Bronchial epithelial cell (primary cell): ENCODE measurements at regions not wholly inside any gene's neighbourhood (a gene's known extent, or its start where the extent isn't known, plus 50 kb on each side); places are given as distances from the start of the nearest gene placed in this dataset.

Experiments used
- DNase-seq: peaks from one replicate; pipeline ENCODE4 v3.0.0-alpha.2; 2010; ENCODE audit warnings: low read depth
- FAIRE-seq: peaks from 2 replicates; lab custom pipeline; 2011; peaks lifted over from hg19 to GRCh38; lab: Jason Lieb, UNC
- H3K27me3 ChIP-seq: 2 replicates; pipeline ENCODE4 v1.5.1; 2011; ENCODE audit warnings: low read length; ENCODE audit not compliant: control insufficient read depth, insufficient read depth
- H3K36me3 ChIP-seq: 2 replicates; pipeline ENCODE4 v1.5.1; 2011; ENCODE audit warnings: low read length; ENCODE audit not compliant: control insufficient read depth, insufficient read depth
- H3K4me3 ChIP-seq: 2 replicates; pipeline ENCODE4 v1.5.1; 2011; ENCODE audit warnings: mild to moderate bottlenecking, low read depth, low read length, control low read depth
- TF ChIP-seq, protein P1 (sequence below): IDR thresholded peaks from 2 replicates; pipeline ENCODE4 v1.5.1; 2011; ENCODE audit warnings: mild to moderate bottlenecking, moderate library complexity, low read length, control low read depth, inconsistent platforms; ENCODE audit not compliant: insufficient read depth, severe bottlenecking

DNA sequence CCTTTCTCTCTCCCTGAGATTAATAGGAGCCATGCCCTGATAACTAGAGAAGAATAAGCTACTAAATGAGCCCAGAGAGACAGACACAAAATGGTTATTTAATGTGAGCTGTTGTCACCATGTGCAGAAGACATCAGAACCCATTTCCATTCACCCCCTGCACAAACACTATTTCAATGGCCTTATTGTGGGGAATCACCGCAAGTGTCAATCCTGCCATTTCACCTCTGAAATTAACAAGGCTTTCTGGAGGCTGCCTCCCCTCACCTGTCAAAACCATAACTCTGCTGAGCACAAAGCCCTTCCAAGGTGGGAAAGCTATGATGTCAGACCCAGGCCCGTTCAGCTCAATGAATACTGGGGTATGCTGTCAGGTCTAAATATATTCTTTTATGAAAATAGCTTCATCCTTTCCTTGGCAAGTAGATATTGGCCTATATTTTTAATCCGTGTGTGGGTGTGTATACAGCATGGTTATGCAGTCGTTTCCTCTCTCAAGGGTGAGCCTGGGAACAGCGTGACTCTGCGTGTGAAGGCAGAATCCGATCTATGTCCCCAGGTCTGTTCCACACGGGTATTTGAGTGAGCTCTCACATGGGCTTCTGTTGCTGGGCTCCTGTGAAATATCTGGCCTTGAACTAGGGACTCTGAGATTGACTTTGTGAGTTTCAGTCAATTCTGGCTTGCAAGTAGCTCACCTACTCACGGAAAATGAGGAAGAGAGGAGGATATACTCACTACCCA is 266.3 kb downstream of the FBXW7 start:
- Histone ChIP-seq H3K27me3 (no peaks in the 10 kb centered on the region), H3K4me3 (no peak overlapping the region), H3K36me3 (no peaks in the 10 kb centered on the region)
- FAIRE-seq (no peak), DNase-seq (no peak)
- TF ChIP-seq, protein P1, sequence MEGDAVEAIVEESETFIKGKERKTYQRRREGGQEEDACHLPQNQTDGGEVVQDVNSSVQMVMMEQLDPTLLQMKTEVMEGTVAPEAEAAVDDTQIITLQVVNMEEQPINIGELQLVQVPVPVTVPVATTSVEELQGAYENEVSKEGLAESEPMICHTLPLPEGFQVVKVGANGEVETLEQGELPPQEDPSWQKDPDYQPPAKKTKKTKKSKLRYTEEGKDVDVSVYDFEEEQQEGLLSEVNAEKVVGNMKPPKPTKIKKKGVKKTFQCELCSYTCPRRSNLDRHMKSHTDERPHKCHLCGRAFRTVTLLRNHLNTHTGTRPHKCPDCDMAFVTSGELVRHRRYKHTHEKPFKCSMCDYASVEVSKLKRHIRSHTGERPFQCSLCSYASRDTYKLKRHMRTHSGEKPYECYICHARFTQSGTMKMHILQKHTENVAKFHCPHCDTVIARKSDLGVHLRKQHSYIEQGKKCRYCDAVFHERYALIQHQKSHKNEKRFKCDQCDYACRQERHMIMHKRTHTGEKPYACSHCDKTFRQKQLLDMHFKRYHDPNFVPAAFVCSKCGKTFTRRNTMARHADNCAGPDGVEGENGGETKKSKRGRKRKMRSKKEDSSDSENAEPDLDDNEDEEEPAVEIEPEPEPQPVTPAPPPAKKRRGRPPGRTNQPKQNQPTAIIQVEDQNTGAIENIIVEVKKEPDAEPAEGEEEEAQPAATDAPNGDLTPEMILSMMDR, result no peak

DNA sequence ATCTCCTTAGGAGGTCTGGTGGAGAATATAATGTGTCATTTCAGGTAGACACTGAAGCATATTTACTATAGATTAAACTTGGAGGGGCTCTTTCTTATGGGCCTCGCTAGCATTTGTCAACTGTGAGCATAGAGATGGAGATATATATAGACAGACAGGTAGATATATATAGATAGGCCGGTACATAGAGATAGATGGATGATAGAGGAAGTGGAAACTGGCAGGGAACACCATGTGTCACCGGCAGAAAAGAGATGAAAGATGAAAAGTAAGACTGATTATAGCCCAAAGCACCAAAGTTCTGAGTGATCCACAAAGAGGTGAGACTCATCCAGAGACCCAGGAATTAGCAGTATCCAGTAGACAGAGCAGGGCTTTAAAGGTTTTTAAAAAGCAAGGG is 268.1 kb downstream of the FBXW7 start:
- TF ChIP-seq, protein P1, result no peak
- DNase-seq, result no peak
- H3K4me3 ChIP-seq, result no peak overlapping the region
- no peak for FAIRE-seq
- H3K27me3 ChIP-seq, result no peaks in the 10 kb centered on the region
- no peaks in the 10 kb centered on the region for H3K36me3 ChIP-seq

DNA sequence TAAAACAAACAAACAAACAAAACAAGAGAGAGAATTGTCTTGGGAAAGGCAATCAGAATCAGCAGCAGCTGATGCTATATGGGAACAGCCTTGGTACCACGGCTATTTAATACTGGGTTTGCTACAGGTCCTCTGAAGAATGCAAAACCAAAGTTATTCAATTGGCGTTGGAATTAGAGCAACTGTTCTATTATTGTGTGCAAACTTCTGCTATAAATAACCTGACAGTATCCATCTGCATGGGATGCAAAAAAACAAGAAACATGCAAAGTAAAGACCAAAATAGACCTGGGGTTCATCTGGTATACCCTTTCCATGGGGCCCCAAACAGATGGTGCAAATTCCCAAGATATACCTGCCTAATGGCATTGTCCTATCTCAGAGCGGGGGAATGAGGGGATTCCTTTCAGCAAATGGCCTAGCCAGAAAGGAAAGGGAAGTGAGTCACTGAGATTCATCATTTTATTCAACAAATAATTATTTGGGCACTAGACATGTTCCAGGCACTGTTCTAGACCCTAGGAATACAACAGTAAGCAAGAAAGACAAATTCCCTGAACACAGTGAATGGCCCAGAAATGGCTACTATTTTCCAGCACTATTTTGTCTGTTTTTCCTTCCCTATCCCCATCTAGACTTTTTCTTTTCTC is 268.9 kb downstream of the FBXW7 start:
- FAIRE-seq (no peak), DNase-seq (peak; percentile 38)
- Histone ChIP-seq H3K27me3 (no peaks in the 10 kb centered on the region), H3K4me3 (no peak overlapping the region), H3K36me3 (no peaks in the 10 kb centered on the region)
- TF ChIP-seq, protein P1, result no peak

DNA sequence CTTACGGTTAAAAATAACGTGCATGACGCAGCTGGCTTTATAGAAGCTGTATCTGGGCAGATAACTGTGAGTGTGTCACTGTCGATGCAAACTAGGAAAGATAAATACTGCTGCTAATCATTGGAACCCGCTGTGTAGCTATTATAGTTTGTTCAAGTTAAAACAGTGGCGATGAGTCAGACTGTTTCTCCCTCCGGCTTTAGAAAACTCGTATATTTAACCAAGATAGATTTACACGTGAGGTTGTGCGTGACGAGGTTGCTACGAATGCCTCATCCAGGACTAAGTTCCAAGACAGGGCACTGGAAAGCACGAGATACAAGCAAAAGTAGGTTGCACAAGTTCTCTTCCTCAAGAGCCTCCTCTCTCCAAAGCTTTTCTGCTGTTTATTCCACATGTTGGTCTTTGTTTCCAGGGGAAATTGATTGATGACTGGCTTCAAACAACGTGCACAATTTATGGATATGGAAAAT is 270.7 kb downstream of the FBXW7 start:
- TF ChIP-seq, protein P1, result no peak
- peak; percentile 98 for FAIRE-seq
- peak; percentile 99 for DNase-seq
- H3K27me3 ChIP-seq, result no peaks in the 10 kb centered on the region
- H3K36me3 ChIP-seq, result no peaks in the 10 kb centered on the region
- no peak overlapping the region for H3K4me3 ChIP-seq

DNA sequence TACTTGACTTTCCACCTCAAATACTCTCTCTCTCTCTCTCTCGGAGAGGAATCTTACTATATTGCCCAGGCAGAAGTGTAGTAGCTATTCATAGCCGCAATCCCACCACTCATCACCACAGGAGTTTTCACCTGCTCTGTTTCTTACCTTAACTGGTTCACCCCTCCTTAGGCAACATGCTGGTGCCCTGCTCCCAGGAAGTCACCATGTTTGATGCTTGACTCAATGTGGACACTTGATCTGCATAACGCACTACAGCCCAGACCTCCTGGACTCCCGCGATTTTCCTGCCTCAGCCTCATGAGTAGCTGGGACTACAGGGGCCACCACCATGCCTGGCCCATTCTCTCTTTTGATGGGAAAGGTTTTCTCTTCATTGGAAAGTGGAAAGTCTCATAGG is 271.8 kb downstream of the FBXW7 start:
- DNase-seq (no peak), FAIRE-seq (no peak)
- no peaks in the 10 kb centered on the region for H3K36me3 ChIP-seq
- TF ChIP-seq, protein P1, result no peak
- no peaks in the 10 kb centered on the region for H3K27me3 ChIP-seq
- H3K4me3 ChIP-seq, result no peak overlapping the region
